Panc1 (cell line): ENCODE measurements at regions not wholly inside any gene's neighbourhood (a gene's known extent, or its start where the extent isn't known, plus 50 kb on each side); places are given as distances from the start of the nearest gene placed in this dataset.

Experiments
- ATAC-seq: fragments of 200-7000 bp; cut with Tn5 transposase; 2 replicates; pipeline ENCODE4 v1.9.1; 2020; ENCODE audit warnings: mild to moderate bottlenecking, moderate library complexity
- BruUV-seq: library from RNA; stranded (reverse); fragments of 400-500 nt; replicated peaks from 2 replicates; lab custom pipeline; 2021; lab: Mats Ljungman, UMichigan
- CTCF ChIA-PET: fragments of 300-600 bp; sonication (Branson Sonifier 250); formaldehyde crosslinking; loops from one replicate; lab custom pipeline; 2022; ENCODE audit warnings: antibody characterized with exemption; lab: Charles Lee
- POLR2A ChIA-PET: fragments of 300-600 bp; sonication (Branson Sonifier 250); formaldehyde crosslinking; loops from one replicate; lab custom pipeline; 2022; ENCODE audit warnings: antibody characterized with exemption; lab: Charles Lee
- DNase-seq: peaks from one replicate; pipeline ENCODE4 v3.0.0-alpha.2; 2010; ENCODE audit warnings: low read depth, low spot score
- H3K27ac ChIP-seq: 2 replicates; pipeline ENCODE4 v1.5.1; 2011; ENCODE audit warnings: mild to moderate bottlenecking, low read length, inconsistent platforms
- H3K27me3 ChIP-seq: fragments of 200-500 bp; sonication (Bioruptor generic); 2 replicates; pipeline ENCODE4 v1.6.0; 2014; ENCODE audit warnings: low read length, inconsistent platforms; ENCODE audit not compliant: control insufficient read depth, insufficient read depth
- H3K36me3 ChIP-seq: fragments of 200-500 bp; sonication (Bioruptor generic); 2 replicates; pipeline ENCODE4 v1.5.1; 2014; ENCODE audit warnings: inconsistent platforms, mild to moderate bottlenecking, low read length, moderate library complexity; ENCODE audit not compliant: control insufficient read depth, insufficient read depth
- H3K4me1 ChIP-seq: 2 replicates; pipeline ENCODE4 v1.5.1; 2011; ENCODE audit warnings: inconsistent platforms, mild to moderate bottlenecking, low read length, moderate library complexity; ENCODE audit not compliant: control insufficient read depth, insufficient read depth
- H3K4me3 ChIP-seq, 2 experiments: 2 replicates each; pipeline ENCODE4 v1.5.1; 2011 to 2012; ENCODE audit warnings: low read depth in 2 of 2, low read length in 2 of 2, mild to moderate bottlenecking in 2 of 2, inconsistent platforms in 1 of 2, moderate library complexity in 1 of 2
- H3K9me3 ChIP-seq: fragments of 200-500 bp; sonication (Bioruptor generic); 2 replicates; pipeline ENCODE4 v1.5.1; 2014; ENCODE audit warnings: low read depth, mild to moderate bottlenecking, inconsistent platforms, low read length, moderate library complexity; ENCODE audit not compliant: control insufficient read depth, insufficient read depth
- CTCF ChIP-seq: fragments of 450-650 bp; IDR thresholded peaks from 2 replicates; pipeline ENCODE4 v1.5.1; 2017; ENCODE audit warnings: mild to moderate bottlenecking
- POLR2AphosphoS5 ChIP-seq: IDR thresholded peaks from 2 replicates; pipeline ENCODE4 v1.6.1; 2012; ENCODE audit warnings: mild to moderate bottlenecking, low read depth, low read length, moderate library complexity
- REST ChIP-seq, 2 experiments: IDR thresholded peaks; 2 replicates each; pipeline ENCODE4 v1.6.1; 2011 to 2012; ENCODE audit warnings: low read depth in 2 of 2, control low read depth in 1 of 2, low read length in 1 of 2, mild to moderate bottlenecking in 1 of 2, moderate library complexity in 1 of 2; ENCODE audit not compliant: insufficient read depth in 1 of 2
- SIN3A ChIP-seq: IDR thresholded peaks from 2 replicates; pipeline ENCODE4 v1.6.1; 2012; ENCODE audit warnings: low read depth, mild to moderate bottlenecking, low read length, moderate library complexity, borderline replicate concordance; ENCODE audit not compliant: insufficient read depth
- TCF7L2 ChIP-seq: IDR thresholded peaks from 2 replicates; pipeline ENCODE4 v1.6.1; 2011; ENCODE audit warnings: mild to moderate bottlenecking, low read depth, low read length, inconsistent platforms
- in situ Hi-C: cut with HindIII; loops from 2 replicates; pipeline ENCODE4 v1.10.0; 2016; ENCODE audit warnings: low sequenced_read_pairs, low pct_unique_long_range_greater_than_20kb
- intact Hi-C: fragments of 100-400 bp; cut with micrococcal nuclease; formaldehyde crosslinking; loops from one replicate; pipeline ENCODE4 v1.10.0; 2022; ENCODE audit not compliant: unreplicated experiment

- in situ Hi-C loops, result no loop called here
Observed at GRCh38 chr7:145168879-145169278, 333.0 kb upstream of the TPK1 start.

GRCh38 chr7:145168427-145168826 is 332.6 kb upstream of the TPK1 start:
- Histone ChIP-seq H3K4me3 (no peak overlapping the region), H3K27me3 (no peaks in the 10 kb centered on the region), H3K4me1 (no peaks in the 10 kb centered on the region), H3K9me3 (no peaks in the 10 kb centered on the region), H3K27ac (no peak overlapping the region), H3K36me3 (no peaks in the 10 kb centered on the region)
- no TSS peak for BruUV-seq
- ChIA-PET CTCF (no interaction called here), POLR2A (no interaction called here)
- in situ Hi-C loops, result no loop called here
- TF ChIP-seq POLR2AphosphoS5 (no peak), CTCF (no peak), SIN3A (no peak), TCF7L2 (no peak), REST (IDR thresholded peaks at IDR 0.05; ENCODE audit: insufficient read depth in 1 of 2, low read depth in 2 of 2, low read length in 1 of 2) (no peak)
- DNase-seq, result no peak
- ATAC-seq, result no peak
- intact Hi-C loops, result no loop called here

More at GRCh38 chr7:145168879-145169278, 333.0 kb upstream of the TPK1 start:
- TF ChIP-seq POLR2AphosphoS5, result no peak
- no peak for TF ChIP-seq TCF7L2
- TF ChIP-seq SIN3A, result no peak
- TF ChIP-seq REST (IDR thresholded peaks at IDR 0.05; ENCODE audit: insufficient read depth in 1 of 2, low read depth in 2 of 2, low read length in 1 of 2), result no peak
- TF ChIP-seq CTCF, result no peak
- POLR2A ChIA-PET, result no interaction called here
- intact Hi-C loops, result no loop called here
- Histone ChIP-seq H3K4me1 (no peaks in the 10 kb centered on the region), H3K36me3 (no peaks in the 10 kb centered on the region), H3K4me3 (no peak overlapping the region), H3K27ac (no peak overlapping the region), H3K27me3 (no peaks in the 10 kb centered on the region), H3K9me3 (no peaks in the 10 kb centered on the region)
- ATAC-seq (no peak), DNase-seq (no peak)
- CTCF ChIA-PET, result no interaction called here
- BruUV-seq, result no TSS peak
